ENCODE measurements at regions not wholly inside any gene's neighbourhood (a gene's known extent, or its start where the extent isn't known, plus 50 kb on each side); places are given as distances from the start of the nearest gene placed in this dataset.
"Not testable (repeated sequence)": the region's sequence is repeated elsewhere in the genome, so short reads cannot be mapped to it uniquely, and the experiment has no call there.

DNA sequence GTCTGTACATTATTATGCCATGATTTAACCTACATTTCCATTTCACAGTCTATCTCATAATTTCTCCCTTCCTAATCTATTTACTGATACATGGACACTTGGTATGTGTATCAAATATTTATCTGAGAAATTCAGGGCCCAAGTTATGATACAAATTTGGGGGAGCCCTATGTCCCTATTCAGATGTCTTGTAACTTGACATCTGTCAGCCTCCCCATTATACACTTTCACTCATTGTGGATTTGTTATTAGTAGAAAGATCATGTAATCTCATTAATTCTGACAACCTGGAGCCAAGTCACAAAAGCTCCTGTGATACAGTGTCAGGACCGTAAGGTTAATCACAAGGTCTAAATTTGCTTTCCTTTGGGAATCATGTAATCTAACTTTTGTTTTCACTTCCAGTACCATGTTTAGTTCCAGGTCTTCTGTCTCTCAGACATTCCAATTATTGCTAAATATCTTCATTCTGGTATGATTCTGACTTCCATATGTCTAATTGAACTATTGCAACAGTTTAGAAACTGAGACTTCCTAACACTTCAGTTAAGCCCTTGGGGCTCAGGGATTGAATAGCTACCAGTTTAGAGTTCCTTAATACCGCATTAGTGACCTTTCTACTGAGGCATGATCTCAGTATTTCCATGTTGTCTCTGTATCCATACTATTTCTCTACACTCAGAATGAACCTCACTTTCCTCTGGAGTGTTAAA is 182.9 kb upstream of the NUDT12 start:
- TF ChIP-seq, protein P1, sequence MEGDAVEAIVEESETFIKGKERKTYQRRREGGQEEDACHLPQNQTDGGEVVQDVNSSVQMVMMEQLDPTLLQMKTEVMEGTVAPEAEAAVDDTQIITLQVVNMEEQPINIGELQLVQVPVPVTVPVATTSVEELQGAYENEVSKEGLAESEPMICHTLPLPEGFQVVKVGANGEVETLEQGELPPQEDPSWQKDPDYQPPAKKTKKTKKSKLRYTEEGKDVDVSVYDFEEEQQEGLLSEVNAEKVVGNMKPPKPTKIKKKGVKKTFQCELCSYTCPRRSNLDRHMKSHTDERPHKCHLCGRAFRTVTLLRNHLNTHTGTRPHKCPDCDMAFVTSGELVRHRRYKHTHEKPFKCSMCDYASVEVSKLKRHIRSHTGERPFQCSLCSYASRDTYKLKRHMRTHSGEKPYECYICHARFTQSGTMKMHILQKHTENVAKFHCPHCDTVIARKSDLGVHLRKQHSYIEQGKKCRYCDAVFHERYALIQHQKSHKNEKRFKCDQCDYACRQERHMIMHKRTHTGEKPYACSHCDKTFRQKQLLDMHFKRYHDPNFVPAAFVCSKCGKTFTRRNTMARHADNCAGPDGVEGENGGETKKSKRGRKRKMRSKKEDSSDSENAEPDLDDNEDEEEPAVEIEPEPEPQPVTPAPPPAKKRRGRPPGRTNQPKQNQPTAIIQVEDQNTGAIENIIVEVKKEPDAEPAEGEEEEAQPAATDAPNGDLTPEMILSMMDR (IDR thresholded peaks at IDR 0.05; ENCODE audit: low read depth, low read length, missing control alignments): no peak
- no peak overlapping the region for H3K4me3 ChIP-seq (replicated peaks; ENCODE audit: low read depth, low read length)
- no peak for DNase-seq (ENCODE audit: extremely low read depth, low read depth)

DNA sequence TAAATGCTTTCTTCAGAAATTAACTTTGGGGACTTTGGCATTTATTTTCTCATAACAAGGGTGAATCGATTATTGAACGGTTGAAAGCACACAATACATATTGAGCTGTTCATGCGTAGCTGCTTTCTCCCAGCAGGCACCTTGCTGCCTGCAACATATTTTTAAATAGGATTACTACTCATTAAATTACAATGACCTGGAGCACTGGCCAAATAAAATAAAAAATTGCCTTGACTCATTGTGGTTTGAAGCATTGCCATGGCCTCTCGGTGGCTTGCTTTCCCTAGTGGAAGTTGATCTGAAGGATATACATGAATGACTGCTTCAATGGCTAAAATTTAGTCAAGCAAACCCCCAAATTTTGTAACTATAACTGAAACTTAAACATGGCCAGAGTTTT is 181.6 kb upstream of the NUDT12 start:
- no peak overlapping the region for H3K4me3 ChIP-seq (replicated peaks; ENCODE audit: low read depth, low read length)
- TF ChIP-seq, protein P1 (IDR thresholded peaks at IDR 0.05; ENCODE audit: low read depth, low read length, missing control alignments): no peak
- DNase-seq (ENCODE audit: extremely low read depth, low read depth): peak; percentile 12

DNA sequence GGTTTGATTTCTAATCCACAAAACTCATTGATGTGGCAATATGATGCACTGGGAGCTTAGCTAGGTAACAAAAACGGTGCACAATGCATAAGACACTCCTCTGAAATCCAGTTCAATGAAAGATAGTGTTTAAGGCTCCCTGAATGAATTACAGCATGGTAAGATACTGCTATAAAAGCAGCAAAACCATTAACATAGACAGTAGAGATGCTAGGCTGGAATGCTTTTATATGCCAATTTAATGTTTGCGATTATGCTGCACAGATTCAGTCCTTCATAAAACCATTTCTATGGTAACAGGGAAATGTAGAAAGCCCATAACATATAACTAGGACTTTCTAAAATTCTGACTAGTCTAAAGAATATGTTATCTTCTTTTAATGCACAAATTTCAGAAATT is 180.8 kb upstream of the NUDT12 start:
- DNase-seq (ENCODE audit: extremely low read depth, low read depth): no peak
- TF ChIP-seq, protein P1 (IDR thresholded peaks at IDR 0.05; ENCODE audit: low read depth, low read length, missing control alignments): no peak
- no peak overlapping the region for H3K4me3 ChIP-seq (replicated peaks; ENCODE audit: low read depth, low read length)

DNA sequence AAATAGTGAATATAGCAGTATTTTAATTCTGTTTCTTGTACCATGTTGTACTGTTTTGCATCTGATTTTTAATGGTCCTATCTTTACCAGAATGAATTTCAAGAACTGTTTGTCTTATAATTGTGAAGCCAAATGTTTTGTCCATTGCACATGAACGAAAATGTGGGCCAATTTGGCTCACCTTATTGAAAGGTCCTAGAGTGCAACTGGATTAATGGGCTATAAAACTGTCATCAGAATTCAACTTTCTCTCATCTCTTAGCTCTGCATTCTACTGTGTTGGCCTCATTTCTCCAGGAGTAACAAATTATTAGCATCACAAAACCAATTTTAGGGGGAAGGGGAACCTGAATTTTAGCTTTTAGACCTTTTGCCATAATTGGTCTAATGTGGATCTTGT is 179.4 kb upstream of the NUDT12 start:
- TF ChIP-seq, protein P1 (IDR thresholded peaks at IDR 0.05; ENCODE audit: low read depth, low read length, missing control alignments): no peak
- H3K4me3 ChIP-seq (replicated peaks; ENCODE audit: low read depth, low read length): no peak overlapping the region
- no peak for DNase-seq (ENCODE audit: extremely low read depth, low read depth)

DNA sequence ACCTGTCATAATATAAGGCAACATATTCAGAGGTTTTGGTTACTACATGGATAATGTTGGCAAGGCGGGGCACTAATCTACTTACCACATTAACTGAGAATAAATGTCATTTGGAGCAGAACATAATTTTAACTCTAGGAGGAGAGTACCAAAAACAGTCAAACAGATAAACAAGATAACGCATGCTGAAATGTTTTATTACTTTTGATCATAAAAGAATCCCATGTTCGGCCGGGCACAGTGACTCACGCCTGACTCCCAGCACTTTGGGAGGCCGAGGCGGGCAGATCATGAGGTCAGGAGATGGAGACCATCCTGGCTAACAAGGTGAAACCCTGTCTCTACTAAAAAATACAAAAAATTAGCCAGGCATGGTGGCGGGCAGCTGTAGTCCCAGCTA is 173.8 kb upstream of the NUDT12 start:
- DNase-seq (ENCODE audit: extremely low read depth, low read depth); H3K4me3 ChIP-seq (replicated peaks; ENCODE audit: low read depth, low read length): not testable (repeated sequence)

DNA sequence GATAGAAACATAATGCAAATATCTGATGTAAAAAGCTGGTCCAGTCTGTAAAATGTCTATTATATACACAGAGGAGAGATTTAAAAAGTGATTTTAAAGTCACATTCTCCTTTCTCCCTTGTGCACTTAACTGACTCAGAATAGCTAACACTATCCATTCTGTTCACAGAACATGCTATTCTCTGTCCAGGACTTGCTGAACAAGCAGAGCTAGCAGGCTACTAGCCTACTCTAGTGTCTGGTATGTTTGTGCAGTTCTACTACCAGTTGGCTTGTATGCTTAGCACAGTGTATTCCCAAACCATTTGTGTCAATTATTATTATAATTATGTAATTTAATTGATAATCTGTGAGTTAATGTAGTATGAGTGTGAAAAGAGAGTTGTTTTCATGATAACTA is 161.7 kb upstream of the NUDT12 start:
- H3K4me3 ChIP-seq (replicated peaks; ENCODE audit: low read depth, low read length): no peak overlapping the region
- DNase-seq (ENCODE audit: extremely low read depth, low read depth): no peak
- TF ChIP-seq, protein P1 (IDR thresholded peaks at IDR 0.05; ENCODE audit: low read depth, low read length, missing control alignments): no peak

DNA sequence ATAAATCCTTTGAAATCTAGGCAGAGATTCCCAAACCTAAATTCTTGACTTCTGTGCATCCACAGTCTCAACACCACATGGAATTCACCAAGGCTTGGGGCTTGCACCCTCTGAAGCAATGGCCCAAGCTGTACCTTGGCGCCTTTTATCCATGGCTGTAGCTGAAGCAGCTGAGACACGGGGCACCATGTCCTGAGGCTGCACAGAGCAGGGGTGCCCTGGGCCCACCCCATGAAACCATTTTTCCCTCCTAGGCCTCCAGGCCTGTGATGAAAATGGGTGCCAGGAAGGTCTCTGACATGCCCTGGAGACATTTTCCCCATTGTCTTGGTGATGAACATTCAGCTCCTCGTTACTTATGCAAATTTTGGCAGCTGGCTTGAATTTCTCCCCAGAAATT is 158.6 kb upstream of the NUDT12 start:
- no peak overlapping the region for H3K4me3 ChIP-seq (replicated peaks; ENCODE audit: low read depth, low read length)
- no peak for DNase-seq (ENCODE audit: extremely low read depth, low read depth)
- TF ChIP-seq, protein P1 (IDR thresholded peaks at IDR 0.05; ENCODE audit: low read depth, low read length, missing control alignments): no peak

Data from HFF-Myc (cell line).